ENCODE measurements at regions not wholly inside any gene's neighbourhood (a gene's known extent, or its start where the extent isn't known, plus 50 kb on each side); places are given as distances from the start of the nearest gene placed in this dataset.

DNA sequence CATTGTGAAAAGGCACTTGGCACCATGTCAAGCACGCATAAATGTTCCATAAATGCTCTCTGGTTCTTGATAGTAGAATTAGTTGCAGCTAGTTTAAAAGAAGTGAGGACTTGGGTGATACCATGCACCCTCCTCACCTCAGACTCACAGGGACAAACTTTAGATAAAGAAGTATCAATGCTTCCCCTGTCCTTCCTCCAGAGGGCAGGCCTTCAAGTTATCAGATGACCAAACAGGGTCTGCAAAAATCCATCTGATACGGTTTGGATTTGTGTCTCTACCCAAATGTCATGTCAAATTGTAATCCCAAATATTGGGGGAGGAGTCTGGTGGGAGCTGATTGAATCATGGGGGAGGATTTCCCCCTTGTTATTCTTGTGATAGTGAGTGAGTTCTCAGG lies 54.1 kb downstream of the C1QL2 start:
- TF ChIP-seq, protein P1, sequence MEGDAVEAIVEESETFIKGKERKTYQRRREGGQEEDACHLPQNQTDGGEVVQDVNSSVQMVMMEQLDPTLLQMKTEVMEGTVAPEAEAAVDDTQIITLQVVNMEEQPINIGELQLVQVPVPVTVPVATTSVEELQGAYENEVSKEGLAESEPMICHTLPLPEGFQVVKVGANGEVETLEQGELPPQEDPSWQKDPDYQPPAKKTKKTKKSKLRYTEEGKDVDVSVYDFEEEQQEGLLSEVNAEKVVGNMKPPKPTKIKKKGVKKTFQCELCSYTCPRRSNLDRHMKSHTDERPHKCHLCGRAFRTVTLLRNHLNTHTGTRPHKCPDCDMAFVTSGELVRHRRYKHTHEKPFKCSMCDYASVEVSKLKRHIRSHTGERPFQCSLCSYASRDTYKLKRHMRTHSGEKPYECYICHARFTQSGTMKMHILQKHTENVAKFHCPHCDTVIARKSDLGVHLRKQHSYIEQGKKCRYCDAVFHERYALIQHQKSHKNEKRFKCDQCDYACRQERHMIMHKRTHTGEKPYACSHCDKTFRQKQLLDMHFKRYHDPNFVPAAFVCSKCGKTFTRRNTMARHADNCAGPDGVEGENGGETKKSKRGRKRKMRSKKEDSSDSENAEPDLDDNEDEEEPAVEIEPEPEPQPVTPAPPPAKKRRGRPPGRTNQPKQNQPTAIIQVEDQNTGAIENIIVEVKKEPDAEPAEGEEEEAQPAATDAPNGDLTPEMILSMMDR (IDR thresholded peaks at IDR 0.05; ENCODE audit: control extremely low read depth, extremely low read depth): no peak
- Histone ChIP-seq H3K9me3 (ENCODE audit: control insufficient read depth in 4 of 4, insufficient read depth in 3 of 4, low read length in 3 of 4) (peaks cover 0 to 7% (median 2%) of the 10 kb centered on the region in 4 donors), H3K4me3 (no peak overlapping the region), H3K9ac (ENCODE audit: insufficient read depth in 1 of 2, low read length in 2 of 2) (no peak overlapping the region), H3K27ac (ENCODE audit: low read depth in 1 of 2, low read length in 1 of 2) (no peak overlapping the region), H3K27me3 (ENCODE audit: control insufficient read depth in 3 of 3, insufficient read depth in 3 of 3, low read length in 2 of 3) (peaks cover 0 to 3% (median 0%) of the 10 kb centered on the region in 3 donors), H3K36me3 (ENCODE audit: control insufficient read depth in 4 of 4, insufficient read depth in 4 of 4, low read length in 4 of 4) (no peaks in the 10 kb centered on the region), H3K4me1 (ENCODE audit: control insufficient read depth in 5 of 5, insufficient read depth in 5 of 5, low read length in 5 of 5) (no peaks in the 10 kb centered on the region)
- 34 to 38% methylated on average over 2 of the region's 2 CpGs for WGBS, 2 donors
- ATAC-seq (ENCODE audit: insufficient read depth, low FRiP score) (no peak), DNase-seq (no peak)

DNA sequence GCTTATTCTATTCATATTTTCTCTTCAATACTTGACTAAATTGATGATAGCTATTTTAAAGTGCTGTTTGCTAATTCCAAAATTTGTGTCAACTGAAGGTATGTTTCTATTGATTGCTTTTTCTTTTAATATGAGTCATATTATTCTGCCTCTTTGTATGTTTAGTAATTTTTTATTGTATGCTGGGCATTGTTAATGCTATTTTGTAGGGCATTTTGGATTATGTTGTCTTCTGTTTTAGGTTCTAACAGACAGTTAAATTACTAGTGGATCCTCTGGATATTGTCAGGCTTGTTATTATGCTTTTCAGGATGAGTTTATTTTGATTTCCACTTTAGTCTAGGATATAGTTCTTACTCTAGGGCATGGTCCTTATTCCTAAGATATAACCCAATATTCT lies 55.6 kb downstream of the C1QL2 start:
- TF ChIP-seq, protein P1 (IDR thresholded peaks at IDR 0.05; ENCODE audit: control extremely low read depth, extremely low read depth): no peak
- Histone ChIP-seq H3K27ac (ENCODE audit: low read depth in 1 of 2, low read length in 1 of 2) (no peak overlapping the region), H3K9me3 (ENCODE audit: control insufficient read depth in 4 of 4, insufficient read depth in 3 of 4, low read length in 3 of 4) (peaks cover 0 to 7% (median 1%) of the 10 kb centered on the region in 4 donors), H3K36me3 (ENCODE audit: control insufficient read depth in 4 of 4, insufficient read depth in 4 of 4, low read length in 4 of 4) (no peaks in the 10 kb centered on the region), H3K4me3 (no peak overlapping the region), H3K9ac (ENCODE audit: insufficient read depth in 1 of 2, low read length in 2 of 2) (no peak overlapping the region), H3K4me1 (ENCODE audit: control insufficient read depth in 5 of 5, insufficient read depth in 5 of 5, low read length in 5 of 5) (no peaks in the 10 kb centered on the region), H3K27me3 (ENCODE audit: control insufficient read depth in 3 of 3, insufficient read depth in 3 of 3, low read length in 2 of 3) (no peaks in the 10 kb centered on the region)
- ATAC-seq (ENCODE audit: insufficient read depth, low FRiP score) (no peak), DNase-seq (no peak)

DNA sequence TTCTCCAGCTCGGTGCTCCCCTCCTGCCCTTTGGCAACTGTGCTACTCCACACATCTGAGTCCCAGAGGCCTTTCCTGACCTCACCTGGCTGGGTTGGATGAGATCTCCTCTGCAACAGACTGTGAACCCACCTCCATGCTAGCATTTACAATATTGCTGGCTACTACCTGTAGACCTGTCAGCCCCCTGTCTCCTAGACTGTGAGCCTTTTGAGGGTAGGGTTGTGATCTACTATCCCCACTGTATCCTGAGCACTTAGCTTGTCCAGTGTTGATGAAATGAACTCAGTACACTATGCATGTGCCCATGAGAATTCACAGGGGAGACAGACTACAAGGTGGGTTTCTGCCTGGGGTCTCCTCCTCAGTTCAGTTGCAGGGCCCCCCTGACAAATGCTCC lies 70.1 kb downstream of the C1QL2 start:
- Histone ChIP-seq H3K27me3 (ENCODE audit: control insufficient read depth in 3 of 3, insufficient read depth in 3 of 3, low read length in 2 of 3) (no peaks in the 10 kb centered on the region), H3K9me3 (ENCODE audit: control insufficient read depth in 4 of 4, insufficient read depth in 3 of 4, low read length in 3 of 4) (no peaks in the 10 kb centered on the region), H3K9ac (ENCODE audit: insufficient read depth in 1 of 2, low read length in 2 of 2) (no peak overlapping the region), H3K4me3 (no peak overlapping the region), H3K36me3 (ENCODE audit: control insufficient read depth in 4 of 4, insufficient read depth in 4 of 4, low read length in 4 of 4) (no peaks in the 10 kb centered on the region), H3K4me1 (ENCODE audit: control insufficient read depth in 5 of 5, insufficient read depth in 5 of 5, low read length in 5 of 5) (peaks cover 0 to 4% (median 0%) of the 10 kb centered on the region in 5 donors), H3K27ac (ENCODE audit: low read depth in 1 of 2, low read length in 1 of 2) (no peak overlapping the region)
- ATAC-seq (ENCODE audit: insufficient read depth, low FRiP score) (no peak), DNase-seq (no peak)
- 72 to 85% methylated on average over 1 of the region's 1 CpG for WGBS, 2 donors
- TF ChIP-seq, protein P1 (IDR thresholded peaks at IDR 0.05; ENCODE audit: control extremely low read depth, extremely low read depth): no peak

DNA sequence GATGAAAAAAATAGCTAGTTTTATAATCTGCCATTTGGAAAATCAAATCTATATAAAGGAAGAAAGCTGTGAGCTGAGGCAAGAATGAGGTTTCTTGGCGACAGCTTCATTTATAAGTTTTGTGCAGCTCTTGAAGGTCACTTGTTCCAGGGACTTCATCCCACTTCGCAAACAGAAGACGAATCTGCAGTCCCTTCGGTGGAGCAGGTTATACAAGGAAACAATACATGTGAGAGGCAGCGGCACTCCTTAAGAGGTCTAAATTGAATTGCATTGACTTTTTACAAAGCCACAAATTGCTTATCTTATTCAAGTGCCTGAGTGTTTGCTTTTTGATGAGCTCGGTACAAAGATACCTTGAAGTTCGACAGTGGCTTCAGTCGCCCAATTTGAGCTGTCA lies 72.2 kb downstream of the C1QL2 start:
- Histone ChIP-seq H3K36me3 (ENCODE audit: control insufficient read depth in 4 of 4, insufficient read depth in 4 of 4, low read length in 4 of 4) (no peaks in the 10 kb centered on the region), H3K4me1 (ENCODE audit: control insufficient read depth in 5 of 5, insufficient read depth in 5 of 5, low read length in 5 of 5) (peaks cover 0 to 4% (median 0%) of the 10 kb centered on the region in 5 donors), H3K4me3 (no peak overlapping the region), H3K9me3 (ENCODE audit: control insufficient read depth in 4 of 4, insufficient read depth in 3 of 4, low read length in 3 of 4) (peaks cover 0 to 3% (median 0%) of the 10 kb centered on the region in 4 donors), H3K9ac (ENCODE audit: insufficient read depth in 1 of 2, low read length in 2 of 2) (no peak overlapping the region), H3K27me3 (ENCODE audit: control insufficient read depth in 3 of 3, insufficient read depth in 3 of 3, low read length in 2 of 3) (no peaks in the 10 kb centered on the region), H3K27ac (ENCODE audit: low read depth in 1 of 2, low read length in 1 of 2) (no peak overlapping the region)
- DNase-seq (peak in 1 of 3 donors; percentile 20), ATAC-seq (ENCODE audit: insufficient read depth, low FRiP score) (no peak)
- WGBS, 2 donors: 48 to 73% methylated on average over 8 of the region's 8 CpGs
- TF ChIP-seq, protein P1 (IDR thresholded peaks at IDR 0.05; ENCODE audit: control extremely low read depth, extremely low read depth): no peak
